ENCODE measurements at regions not wholly inside any gene's neighbourhood (a gene's known extent, or its start where the extent isn't known, plus 50 kb on each side); places are given as distances from the start of the nearest gene placed in this dataset.

DNA sequence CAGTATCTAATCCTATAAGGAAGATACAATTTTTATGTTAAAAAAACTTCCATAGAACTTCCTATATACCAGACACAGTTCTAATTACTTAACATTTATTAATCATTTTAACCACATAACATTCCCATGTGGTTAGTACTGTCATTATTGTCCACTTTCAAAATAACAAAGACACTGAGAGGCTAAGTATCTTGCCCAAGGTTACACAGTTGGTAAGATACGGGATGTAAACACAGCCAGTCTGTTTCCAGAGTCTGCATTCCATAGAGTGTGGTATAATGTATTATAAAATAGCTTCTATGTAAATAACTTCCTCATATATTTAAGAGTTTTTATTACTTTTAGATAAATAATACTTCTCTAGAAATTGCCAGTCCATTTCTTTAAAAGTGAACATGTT is 383.3 kb upstream of the ETAA1 start:
- POLR2A ChIA-PET: no interaction called here
- WGBS (ENCODE audit: insufficient coverage): no CpG with 5 or more reads among the region's 1 CpG
- Mint-ChIP-seq H3K4me3 (no peak overlapping the region), H3K27ac (no peak overlapping the region), H3K27me3 (no peaks in the 10 kb centered on the region), H3K4me1 (no peaks in the 10 kb centered on the region), H3K9me3 (ENCODE audit: insufficient read depth) (no peaks in the 10 kb centered on the region)
- no peak overlapping the region for H3K27ac ChIP-seq (ENCODE audit: low read length in 2 of 2)
- TF ChIP-seq EZH2 (IDR thresholded peaks at IDR 0.05; ENCODE audit: borderline replicate concordance, insufficient read depth, low read depth, low read length, poor library complexity, severe bottlenecking): no peak
- TF ChIP-seq, protein P1, sequence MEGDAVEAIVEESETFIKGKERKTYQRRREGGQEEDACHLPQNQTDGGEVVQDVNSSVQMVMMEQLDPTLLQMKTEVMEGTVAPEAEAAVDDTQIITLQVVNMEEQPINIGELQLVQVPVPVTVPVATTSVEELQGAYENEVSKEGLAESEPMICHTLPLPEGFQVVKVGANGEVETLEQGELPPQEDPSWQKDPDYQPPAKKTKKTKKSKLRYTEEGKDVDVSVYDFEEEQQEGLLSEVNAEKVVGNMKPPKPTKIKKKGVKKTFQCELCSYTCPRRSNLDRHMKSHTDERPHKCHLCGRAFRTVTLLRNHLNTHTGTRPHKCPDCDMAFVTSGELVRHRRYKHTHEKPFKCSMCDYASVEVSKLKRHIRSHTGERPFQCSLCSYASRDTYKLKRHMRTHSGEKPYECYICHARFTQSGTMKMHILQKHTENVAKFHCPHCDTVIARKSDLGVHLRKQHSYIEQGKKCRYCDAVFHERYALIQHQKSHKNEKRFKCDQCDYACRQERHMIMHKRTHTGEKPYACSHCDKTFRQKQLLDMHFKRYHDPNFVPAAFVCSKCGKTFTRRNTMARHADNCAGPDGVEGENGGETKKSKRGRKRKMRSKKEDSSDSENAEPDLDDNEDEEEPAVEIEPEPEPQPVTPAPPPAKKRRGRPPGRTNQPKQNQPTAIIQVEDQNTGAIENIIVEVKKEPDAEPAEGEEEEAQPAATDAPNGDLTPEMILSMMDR (IDR thresholded peaks at IDR 0.05): no peak
- no peak overlapping the region for H3K4me2 ChIP-seq (replicated peaks; ENCODE audit: low read depth, low read length, poor library complexity, severe bottlenecking)
- no peaks in the 10 kb centered on the region for H4K20me1 ChIP-seq (ENCODE audit: control insufficient read depth, insufficient read depth, low read length, poor library complexity, severe bottlenecking)
- H3K79me2 ChIP-seq (ENCODE audit: control insufficient read depth, insufficient read depth, low read length): no peaks in the 10 kb centered on the region
- no peak overlapping the region for H3K4me3 ChIP-seq (ENCODE audit: control extremely low read depth in 1 of 5, extremely low read depth in 1 of 5, insufficient read depth in 1 of 5, low read depth in 2 of 5, low read length in 4 of 5)
- no peaks in the 10 kb centered on the region for H3K36me3 ChIP-seq (replicated peaks in 1 of 2; ENCODE audit: control extremely low read depth in 1 of 2, control insufficient read depth in 1 of 2, extremely low read depth in 1 of 2, insufficient read depth in 2 of 2, low read length in 1 of 2)
- H3K9me3 ChIP-seq (ENCODE audit: control extremely low read depth in 1 of 3, control insufficient read depth in 2 of 3, insufficient read depth in 1 of 3, low read length in 2 of 3): no peaks in the 10 kb centered on the region
- DNase-seq (no peak), ATAC-seq (ENCODE audit: low read depth) (no peak)
- no peaks in the 10 kb centered on the region for H3K27me3 ChIP-seq (replicated peaks in 1 of 4; ENCODE audit: control extremely low read depth in 1 of 4, control insufficient read depth in 3 of 4, insufficient read depth in 4 of 4, low read length in 3 of 4)
- CTCF ChIA-PET: no interaction called here
- H3K9ac ChIP-seq (ENCODE audit: low read length): no peak overlapping the region
- H2AFZ ChIP-seq (ENCODE audit: insufficient read depth, low read depth, low read length, poor library complexity, severe bottlenecking): no peak overlapping the region
- no peaks in the 10 kb centered on the region for H3K4me1 ChIP-seq (ENCODE audit: control insufficient read depth in 2 of 2, insufficient read depth in 2 of 2, low read length in 2 of 2)
- intact Hi-C loops (cut with micrococcal nuclease): no loop called here

- H3K9me3 ChIP-seq (ENCODE audit: control extremely low read depth in 1 of 3, control insufficient read depth in 2 of 3, insufficient read depth in 1 of 3, low read length in 2 of 3): no peaks in the 10 kb centered on the region
- ChIA-PET CTCF (no interaction called here), POLR2A (no interaction called here)
- no peak for ATAC-seq (ENCODE audit: low read depth)
- no peaks in the 10 kb centered on the region for H3K79me2 ChIP-seq (ENCODE audit: control insufficient read depth, insufficient read depth, low read length)
- intact Hi-C loops (cut with micrococcal nuclease): no loop called here
- Mint-ChIP-seq H3K4me3 (no peak overlapping the region), H3K27ac (no peak overlapping the region), H3K9me3 (ENCODE audit: insufficient read depth) (no peaks in the 10 kb centered on the region), H3K4me1 (no peaks in the 10 kb centered on the region), H3K27me3 (no peaks in the 10 kb centered on the region)
- no peak overlapping the region for H3K9ac ChIP-seq (ENCODE audit: low read length)
- H4K20me1 ChIP-seq (ENCODE audit: control insufficient read depth, insufficient read depth, low read length, poor library complexity, severe bottlenecking): no peaks in the 10 kb centered on the region
- no peaks in the 10 kb centered on the region for H3K4me1 ChIP-seq (ENCODE audit: control insufficient read depth in 2 of 2, insufficient read depth in 2 of 2, low read length in 2 of 2)
- no peak overlapping the region for H3K4me3 ChIP-seq (ENCODE audit: control extremely low read depth in 1 of 5, extremely low read depth in 1 of 5, insufficient read depth in 1 of 5, low read depth in 2 of 5, low read length in 4 of 5)
- H3K27me3 ChIP-seq (replicated peaks in 1 of 4; ENCODE audit: control extremely low read depth in 1 of 4, control insufficient read depth in 3 of 4, insufficient read depth in 4 of 4, low read length in 3 of 4): no peaks in the 10 kb centered on the region
- TF ChIP-seq, protein P1 (IDR thresholded peaks at IDR 0.05): no peak
- TF ChIP-seq EZH2 (IDR thresholded peaks at IDR 0.05; ENCODE audit: borderline replicate concordance, insufficient read depth, low read depth, low read length, poor library complexity, severe bottlenecking): no peak
- H3K4me2 ChIP-seq (replicated peaks; ENCODE audit: low read depth, low read length, poor library complexity, severe bottlenecking): no peak overlapping the region
- no peak overlapping the region for H2AFZ ChIP-seq (ENCODE audit: insufficient read depth, low read depth, low read length, poor library complexity, severe bottlenecking)
- no peak overlapping the region for H3K27ac ChIP-seq (ENCODE audit: low read length in 2 of 2)
- DNase-seq: no peak
- H3K36me3 ChIP-seq (replicated peaks in 1 of 2; ENCODE audit: control extremely low read depth in 1 of 2, control insufficient read depth in 1 of 2, extremely low read depth in 1 of 2, insufficient read depth in 2 of 2, low read length in 1 of 2): no peaks in the 10 kb centered on the region
Measured at GRCh38 chr2:67015681-67016080, 381.5 kb upstream of the ETAA1 start.
